GM18867 (cell line): ENCODE measurements at regions not wholly inside any gene's neighbourhood (a gene's known extent, or its start where the extent isn't known, plus 50 kb on each side); places are given as distances from the start of the nearest gene placed in this dataset.
"Not testable (repeated sequence)": the region's sequence is repeated elsewhere in the genome, so short reads cannot be mapped to it uniquely, and the experiment has no call there.

Experiments used
- ATAC-seq: cut with Tn5 transposase; IDR thresholded peaks from one replicate; pipeline ENCODE4 v1.9.1; 2021; ENCODE audit warnings: mild to moderate bottlenecking, moderate library complexity; ENCODE audit not compliant: unreplicated experiment

DNA sequence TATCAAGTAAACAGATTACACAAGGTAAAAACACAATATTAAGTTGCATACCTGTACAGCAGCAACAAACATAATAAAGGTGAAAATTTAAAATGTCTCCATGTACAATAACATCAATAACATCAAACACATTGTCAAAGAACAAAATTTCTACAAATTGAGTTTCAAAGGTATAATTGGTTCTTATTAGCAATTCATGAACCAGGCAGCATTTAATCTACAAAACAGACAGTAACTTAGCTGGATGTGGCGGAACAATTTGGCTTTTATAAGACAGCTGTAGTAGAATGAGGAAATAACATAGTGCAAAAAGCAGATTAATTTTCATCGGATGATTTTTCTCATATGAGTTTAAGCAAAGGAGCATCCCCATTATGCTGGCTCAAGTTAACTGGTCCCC is 1176.8 kb downstream of the EFNA5 start:
- no peak for ATAC-seq

DNA sequence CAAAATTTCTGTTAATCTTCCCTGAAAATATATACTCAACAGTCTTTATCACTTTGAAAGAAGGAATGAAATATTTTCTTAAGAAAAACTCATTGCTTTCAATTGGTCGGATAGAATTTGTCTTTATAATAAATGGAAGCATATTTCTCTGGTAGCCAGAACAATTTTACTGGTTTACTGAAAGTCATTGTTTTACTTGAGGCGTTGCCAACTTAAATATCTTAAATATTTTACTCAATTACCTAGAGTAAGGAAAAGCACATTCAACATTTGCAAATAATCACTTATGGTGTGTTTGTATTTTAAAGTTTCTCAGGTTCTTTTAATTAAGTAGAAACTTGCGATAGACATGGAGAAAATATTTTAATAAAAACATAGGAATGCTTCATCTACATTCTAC is 1181.7 kb downstream of the EFNA5 start:
- no peak for ATAC-seq

DNA sequence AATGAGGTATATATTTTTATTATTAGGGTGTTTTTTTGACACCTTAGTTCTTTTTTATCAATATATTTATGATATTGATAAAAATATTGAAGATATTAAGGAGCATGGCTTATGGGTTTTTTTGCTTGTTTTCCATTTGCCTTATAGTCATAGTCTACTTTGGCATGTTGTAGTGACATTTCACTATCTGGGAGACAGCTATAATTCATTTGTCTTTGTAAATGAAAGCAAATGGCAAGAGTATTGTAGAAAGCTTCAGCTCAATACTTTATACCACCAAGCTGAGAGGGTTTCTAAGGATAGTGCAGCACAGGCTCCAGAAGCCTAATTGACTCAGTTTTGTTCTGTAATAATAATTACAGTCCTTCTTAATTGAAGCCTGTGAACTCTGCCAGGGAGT is 1182.3 kb downstream of the EFNA5 start:
- no peak for ATAC-seq

DNA sequence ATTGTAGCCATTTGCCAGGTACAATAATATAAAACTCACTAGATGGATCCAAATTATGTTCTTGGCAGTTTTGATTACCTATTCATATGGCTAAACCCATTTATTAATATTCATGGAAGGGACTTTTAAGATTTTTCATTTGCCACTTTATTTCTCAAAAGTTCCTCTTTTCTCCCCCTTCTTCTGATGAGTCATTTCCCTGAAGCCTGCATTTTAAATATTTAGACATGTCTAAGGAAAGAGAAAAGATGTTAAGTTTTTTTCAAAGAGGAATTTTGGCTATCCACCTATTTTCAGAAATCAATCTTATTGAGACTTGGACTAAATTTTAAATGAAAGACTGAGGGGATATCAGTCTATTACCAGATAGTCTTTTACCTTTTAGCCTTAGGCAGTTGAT is 1189.4 kb downstream of the EFNA5 start:
- ATAC-seq: no peak

DNA sequence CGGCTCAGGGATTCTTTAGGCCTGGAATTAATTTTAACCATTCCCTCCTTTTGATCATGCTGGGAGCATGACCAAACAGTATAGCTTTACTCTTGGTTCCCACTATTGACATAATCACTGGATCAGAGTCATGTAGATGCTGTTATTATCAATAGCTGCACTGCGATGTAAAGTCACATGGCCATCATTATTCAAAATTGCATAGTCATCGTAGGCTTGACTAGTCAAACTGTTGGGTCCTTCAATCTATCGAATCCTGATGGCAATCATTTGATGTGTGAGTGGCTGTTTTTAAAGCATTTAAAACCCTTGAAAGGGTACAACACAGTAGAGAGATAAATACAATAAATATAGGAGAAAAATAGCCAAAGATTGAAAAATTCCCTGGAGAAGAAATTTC is 1194.1 kb downstream of the EFNA5 start:
- ATAC-seq: no peak

DNA sequence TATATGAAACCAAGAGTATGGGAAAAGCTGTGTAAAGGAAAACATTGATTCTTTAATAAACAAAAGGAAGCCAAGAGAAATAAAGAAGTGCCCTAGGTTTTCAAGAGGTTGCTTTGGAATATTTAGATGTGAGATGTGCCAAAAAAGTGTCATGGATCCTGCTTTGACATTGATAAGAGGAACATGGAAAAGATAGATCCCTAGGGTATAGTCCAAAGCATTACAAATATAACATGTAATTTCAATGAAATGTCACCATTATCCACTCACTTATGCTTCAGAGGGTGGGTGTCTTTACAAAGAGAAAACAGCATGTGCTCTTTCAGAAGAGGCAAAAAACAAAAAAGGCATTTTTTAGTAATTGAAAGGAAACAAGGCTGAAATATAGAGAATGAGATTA is 1196.7 kb downstream of the EFNA5 start:
- ATAC-seq: no peak

DNA sequence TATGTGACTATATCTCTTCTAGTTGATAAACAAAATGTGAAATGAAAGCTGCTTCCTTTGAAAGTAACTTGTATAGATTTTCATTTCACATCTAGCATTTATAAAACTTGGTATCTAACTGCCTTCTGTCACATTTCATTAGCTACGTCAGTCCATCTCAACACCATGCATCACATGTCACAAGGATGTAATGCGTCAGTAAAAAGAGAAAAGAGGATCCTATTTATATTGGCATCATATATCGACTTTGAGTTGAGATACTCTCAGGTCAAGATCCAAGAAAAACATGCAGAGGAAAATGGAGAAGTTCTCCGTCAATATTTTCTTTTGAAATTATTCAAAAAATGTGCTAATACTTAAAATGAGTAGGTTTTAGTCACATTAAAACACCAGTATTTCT is 1211.2 kb downstream of the EFNA5 start:
- no peak for ATAC-seq

DNA sequence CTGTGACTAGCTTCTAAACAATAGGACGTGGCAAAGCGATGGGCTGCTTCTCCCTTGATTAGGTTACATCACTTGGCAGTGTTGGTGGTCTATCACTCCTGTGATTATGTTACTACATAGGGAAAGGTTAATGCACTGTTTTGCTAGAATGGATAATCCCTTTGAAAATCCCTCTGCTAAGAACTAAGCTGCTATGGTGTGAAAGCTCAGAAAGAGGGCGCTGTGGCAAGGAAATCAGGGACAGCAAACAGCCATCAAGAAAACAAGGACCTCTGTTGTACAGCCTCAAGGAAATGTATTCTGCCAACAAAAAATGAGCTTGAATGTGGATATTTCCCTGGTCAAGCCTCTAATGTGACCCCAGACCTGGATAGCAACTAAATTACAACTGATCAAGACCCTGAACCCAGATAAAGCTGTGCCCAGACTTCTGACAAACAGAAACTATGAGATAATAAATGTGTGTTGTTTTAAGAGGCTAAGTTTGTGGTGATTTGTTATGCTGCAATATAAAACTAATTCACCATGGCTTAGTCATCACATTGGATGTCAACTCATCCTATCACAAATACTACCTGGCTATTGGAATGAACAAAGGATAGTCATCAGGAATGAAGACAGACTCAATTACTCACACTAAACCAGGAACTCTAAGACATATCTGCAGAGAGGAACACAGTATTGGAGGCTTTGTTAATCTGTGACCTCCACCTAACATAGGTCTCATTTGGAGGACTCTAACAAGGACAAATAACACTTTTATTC is 1215.9 kb downstream of the EFNA5 start:
- ATAC-seq: no peak

DNA sequence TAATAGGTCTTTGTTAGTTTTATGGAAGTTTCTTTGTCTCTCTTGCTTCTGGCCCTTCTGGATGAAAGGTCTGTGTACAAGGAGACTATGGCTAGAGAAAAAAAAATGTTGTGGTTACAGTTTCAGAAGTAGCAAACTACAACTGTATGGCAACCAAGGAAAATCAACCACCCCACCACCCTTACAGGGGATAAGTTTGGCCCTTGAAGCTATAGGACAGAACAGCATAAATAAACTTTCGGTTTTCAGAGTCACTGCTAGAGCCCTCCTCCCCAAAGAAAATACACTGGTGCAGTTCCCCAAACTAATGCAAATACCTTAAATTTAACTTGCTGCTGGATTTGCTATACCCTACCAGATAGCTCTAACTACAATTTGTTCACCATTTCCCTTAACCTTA is 1216.7 kb downstream of the EFNA5 start:
- ATAC-seq: no peak

DNA sequence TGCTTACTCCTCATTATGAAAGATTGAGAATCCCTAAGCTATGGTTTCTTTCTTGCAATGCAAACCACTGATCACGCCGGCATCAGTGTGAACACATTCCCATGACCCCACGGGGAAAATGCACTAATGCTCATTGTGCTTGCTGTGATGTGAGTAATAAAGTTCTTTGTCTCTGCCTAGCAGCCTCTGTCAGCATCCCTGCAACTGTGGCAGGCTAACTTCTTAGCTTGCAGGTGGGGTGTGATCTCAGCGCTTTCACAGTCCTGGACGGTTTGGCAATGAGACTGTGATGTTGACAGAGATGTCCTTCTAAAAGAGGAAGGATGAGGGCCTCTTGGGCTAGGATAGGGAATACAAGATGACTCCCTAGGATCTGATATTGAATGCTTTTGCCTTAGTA is 1218.7 kb downstream of the EFNA5 start:
- ATAC-seq: no peak

DNA sequence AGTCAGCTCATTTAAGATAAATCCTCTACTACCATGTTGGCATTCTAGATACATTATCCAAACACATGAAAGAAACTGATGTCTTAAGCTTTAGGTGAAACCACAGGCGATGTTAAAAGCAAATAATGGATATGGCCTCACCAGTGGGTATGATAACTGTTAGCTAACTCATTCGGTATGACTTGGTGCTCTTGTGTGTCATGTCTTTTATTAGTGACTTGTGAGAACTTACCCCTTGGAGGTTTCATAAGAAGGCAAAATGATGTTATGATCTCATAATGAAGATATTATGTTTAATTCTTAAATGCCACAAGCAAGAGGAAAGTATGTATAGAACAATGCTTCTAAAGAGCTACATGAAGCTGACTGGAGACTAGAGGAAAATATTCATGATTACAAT is 1227.0 kb downstream of the EFNA5 start:
- no peak for ATAC-seq

DNA sequence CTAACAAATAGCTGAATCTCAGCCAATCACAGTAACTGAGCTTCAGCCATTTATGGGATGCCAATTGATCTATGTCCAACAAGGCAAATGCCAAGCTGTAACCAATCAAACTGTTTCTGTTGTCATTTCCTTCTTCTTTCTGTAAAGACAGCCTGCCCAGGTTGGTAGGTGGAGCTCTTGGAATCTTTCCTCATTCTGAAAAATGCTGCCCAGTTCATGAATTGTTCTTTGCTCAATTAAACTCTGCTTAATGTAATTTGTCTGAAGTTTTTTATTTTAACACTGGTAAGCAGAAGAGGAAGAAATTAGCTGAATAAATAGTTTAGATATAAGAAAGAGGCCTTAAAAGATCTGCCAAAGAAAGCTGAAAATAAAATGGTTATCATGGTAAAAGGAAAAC is 1235.6 kb downstream of the EFNA5 start:
- no peak for ATAC-seq

DNA sequence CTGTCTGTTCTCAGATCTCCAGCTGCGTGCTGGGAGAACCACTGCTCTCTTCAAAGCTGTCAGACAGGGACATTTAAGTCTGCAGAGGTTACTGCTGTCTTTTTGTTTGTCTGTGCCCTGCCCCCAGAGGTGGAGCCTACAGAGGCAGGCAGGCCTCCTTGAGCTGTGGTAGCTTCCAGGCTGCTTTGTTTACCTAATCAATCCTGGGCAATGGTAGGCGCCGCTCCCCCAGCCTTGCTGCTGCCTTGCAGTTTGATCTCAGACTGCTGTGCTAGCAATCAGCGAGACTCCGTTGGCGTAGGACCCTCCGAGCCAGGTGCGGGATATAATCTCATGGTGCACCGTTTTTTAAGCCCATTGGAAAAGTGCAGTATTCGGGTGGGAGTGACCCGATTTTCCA is 1240.0 kb downstream of the EFNA5 start:
- ATAC-seq: not testable (repeated sequence)

DNA sequence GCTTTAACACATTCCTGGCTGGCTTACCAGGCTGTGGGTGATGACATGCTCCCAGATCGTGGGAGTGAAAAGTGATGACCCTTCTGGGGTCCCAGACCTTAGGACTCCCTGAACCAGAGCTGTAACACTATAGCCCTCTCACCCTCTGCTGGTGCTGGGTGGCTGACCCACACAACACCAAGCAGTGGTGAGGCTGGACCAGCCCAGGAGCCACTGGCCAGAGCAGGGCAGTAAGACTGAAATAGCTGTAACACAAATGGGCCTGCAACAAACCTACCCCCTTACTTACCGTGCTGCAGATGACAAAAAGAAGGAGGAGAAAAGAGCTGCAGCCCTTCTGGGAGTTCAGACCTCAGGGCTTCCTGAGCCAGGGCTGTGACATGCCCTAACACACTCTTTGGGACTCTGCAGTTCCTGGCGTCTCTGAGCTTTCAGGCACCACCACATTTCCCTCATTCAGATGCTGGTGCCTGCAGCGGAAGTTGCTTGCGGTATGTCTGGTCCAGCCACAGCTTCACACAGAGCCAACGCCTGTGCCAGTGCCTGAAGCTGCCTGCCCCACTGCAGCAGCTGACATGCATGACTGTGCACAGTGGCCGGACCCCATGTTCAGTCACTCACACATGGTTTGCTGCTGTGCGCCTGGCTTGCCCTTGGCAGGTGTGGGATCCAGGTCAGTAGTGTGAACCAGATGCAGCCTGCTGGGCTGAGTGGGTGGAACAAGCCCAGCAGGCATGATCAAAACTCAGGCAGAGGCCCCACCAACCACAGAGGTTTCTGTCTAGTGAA is 1247.4 kb downstream of the EFNA5 start:
- ATAC-seq: peak; percentile 65

DNA sequence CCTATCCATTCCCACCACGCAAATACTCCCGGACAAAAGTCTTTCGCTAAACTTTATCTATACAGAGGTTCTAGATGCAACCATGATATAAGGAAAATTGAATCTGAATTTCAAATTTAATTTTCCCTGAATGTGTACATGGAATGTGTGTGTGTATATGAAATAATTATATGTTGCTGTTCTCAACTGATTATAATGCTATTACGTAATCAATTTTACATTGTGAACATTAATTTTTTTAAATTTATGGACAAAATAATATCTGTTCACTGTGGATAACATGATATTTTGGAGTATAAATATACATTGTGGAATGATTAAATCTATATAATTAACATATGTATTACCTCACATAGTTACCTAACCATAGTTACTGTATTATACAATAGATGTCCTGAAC is 1250.6 kb downstream of the EFNA5 start:
- no peak for ATAC-seq

DNA sequence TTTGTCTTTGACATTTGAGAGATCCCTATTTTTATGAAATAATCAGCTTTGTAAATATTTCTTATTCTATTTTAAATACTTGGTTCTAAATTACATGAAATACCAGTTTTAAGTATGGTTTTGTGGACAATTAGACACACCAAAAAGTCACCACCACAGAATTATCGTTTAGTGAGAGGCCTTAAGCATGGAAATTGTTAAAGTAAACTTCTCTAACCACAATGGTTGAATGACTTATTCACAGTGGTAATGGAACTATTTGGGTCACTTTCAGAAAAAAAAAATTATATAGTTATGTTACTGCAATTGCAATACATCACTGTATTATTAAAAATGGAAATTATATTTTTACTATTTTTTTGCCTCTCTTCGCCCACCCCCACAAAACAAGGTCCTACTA is 1252.5 kb downstream of the EFNA5 start:
- no peak for ATAC-seq

DNA sequence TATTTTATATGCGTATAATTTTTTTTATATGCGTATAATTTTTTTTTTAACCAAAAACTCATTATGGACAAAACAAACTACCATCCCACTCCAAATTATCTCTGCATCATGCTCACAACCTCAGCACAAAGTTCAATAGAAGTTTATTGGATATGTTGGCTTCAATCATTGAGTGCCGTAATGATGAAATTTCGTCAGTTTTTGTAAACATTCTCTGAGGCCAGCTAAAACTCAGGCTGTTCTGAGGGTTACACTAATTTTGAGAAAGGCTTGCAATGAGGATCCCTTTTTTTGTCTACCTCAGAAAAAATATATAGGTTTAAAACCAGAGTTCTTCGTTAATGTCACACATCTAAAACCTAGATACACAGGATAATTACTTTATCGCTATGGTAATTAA is 1253.2 kb downstream of the EFNA5 start:
- no peak for ATAC-seq

DNA sequence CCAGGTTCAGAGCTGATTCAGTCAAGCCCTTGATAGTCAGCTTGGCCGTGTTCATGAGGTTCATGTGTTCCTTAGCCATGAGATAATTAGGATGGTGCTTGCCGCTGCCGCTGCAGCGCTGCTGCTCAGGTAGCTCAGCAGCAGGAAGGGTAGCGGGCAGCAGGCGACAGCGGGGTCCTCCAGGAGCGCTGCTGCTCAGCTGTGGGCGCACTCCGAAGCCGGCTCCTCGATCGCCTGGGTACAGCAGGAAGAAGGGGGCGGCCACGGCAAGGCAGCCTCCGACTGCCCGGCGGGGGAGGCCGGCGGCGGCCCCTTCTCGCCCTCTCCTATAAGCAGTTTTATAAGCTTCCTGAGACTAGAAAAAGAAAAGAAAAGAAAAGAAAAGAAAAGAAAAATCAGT is 1253.6 kb downstream of the EFNA5 start:
- no peak for ATAC-seq

DNA sequence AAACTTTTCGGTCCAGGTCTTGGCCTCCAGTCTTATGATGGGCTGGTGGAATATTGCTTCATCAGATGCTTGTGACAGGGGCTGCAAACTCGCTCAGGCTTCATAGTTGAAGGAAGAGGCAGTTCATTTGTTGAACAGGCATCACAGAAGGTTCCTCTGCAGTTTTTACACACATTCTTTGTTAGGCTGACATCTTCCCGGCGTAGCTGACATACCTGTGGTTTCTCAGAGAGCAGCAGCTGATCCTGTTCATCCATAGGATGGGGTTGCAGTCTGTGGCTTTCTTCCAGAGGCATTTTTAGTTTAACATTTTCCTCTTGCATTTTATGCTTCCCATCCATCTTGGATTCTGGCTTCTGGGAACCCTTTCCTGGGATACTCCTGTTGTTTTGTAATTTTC is 1255.2 kb downstream of the EFNA5 start:
- ATAC-seq: no peak

DNA sequence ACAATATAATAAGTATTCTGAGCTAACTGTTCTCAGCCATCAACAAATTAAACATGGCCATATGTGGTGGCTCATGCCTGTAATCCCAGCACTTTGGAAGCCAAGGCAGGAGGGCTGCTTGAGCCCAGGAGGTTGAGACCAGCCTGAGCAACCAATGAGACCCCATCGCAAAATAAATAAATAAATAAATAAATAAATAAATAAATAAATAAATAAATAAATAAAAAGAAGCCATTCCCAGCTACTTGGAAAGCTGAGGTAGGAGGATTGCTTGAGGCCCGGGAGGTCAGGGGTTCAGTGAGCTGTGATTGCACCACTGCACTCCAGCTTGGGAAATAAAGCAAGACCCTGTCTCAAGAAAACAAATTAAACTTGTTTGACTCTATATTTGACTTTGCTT is 1256.4 kb downstream of the EFNA5 start:
- no peak for ATAC-seq

DNA sequence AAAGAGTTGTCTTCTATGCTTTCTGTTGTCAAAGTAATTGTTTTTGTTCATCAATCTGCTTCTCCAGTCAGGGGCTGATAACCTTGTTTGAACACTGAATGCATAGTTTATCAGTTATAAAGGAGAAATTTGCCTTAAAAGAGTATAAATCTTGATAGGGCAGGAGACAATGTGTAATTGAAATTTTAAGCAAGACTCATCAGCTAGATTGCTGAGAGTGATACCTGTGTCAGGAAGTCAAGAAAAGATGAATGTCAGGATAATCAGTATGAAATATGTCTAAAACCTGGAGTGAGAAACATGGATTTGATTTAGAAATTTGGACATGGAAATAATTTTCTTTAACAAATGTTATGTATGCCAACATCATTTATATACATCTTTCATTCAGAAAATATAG is 1258.1 kb downstream of the EFNA5 start:
- ATAC-seq: no peak

DNA sequence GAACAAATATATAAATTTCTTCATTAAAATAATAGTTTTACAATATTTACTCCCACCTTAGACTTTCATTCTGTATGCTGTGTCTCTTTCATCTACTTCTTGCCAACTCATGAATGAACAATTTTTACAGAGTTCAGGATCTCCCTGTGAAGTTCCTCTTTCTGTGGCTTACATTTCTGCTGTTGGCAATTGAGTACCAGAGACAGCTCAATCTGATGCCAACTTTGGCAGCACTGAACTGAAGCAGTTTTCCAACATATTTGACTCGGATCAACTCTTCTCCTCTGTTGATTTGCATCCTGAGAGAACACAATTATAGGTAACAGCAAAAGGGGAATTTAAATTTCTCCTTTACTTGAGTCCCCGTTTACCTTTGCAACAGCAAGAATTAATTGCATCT is 1262.2 kb downstream of the EFNA5 start:
- no peak for ATAC-seq

DNA sequence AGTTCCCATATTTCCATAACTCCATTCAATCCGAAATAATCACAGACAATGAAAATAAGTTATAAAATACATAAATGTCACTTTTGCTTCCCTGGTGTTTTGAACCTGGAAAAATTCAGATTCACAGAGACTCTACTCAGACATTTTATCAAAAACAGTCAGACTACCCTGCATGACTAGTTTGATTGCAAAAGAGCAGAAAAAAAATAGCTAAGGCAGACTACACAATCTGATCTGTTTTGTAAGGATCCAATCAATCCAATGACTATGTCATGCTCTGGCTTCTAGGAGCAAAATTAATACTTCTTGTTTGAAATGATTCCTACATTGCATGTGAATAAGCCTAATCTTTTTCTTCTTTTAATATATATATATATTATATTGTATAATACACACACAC is 1262.6 kb downstream of the EFNA5 start:
- no peak for ATAC-seq
